GM20000 (cell line): ENCODE measurements at regions not wholly inside any gene's neighbourhood (a gene's known extent, or its start where the extent isn't known, plus 50 kb on each side); places are given as distances from the start of the nearest gene placed in this dataset.
"Not testable (repeated sequence)": the region's sequence is repeated elsewhere in the genome, so short reads cannot be mapped to it uniquely, and the experiment has no call there.

Experiments
- DNase-seq: peaks from one replicate; pipeline ENCODE4 v3.0.0; 2012; ENCODE audit warnings: low spot score
- TF ChIP-seq, protein P1 (sequence below): IDR thresholded peaks from 2 replicates; pipeline ENCODE4 v1.5.1; 2012; ENCODE audit warnings: mild to moderate bottlenecking, control low read depth; ENCODE audit errors: extremely low read depth, missing control alignments

DNA sequence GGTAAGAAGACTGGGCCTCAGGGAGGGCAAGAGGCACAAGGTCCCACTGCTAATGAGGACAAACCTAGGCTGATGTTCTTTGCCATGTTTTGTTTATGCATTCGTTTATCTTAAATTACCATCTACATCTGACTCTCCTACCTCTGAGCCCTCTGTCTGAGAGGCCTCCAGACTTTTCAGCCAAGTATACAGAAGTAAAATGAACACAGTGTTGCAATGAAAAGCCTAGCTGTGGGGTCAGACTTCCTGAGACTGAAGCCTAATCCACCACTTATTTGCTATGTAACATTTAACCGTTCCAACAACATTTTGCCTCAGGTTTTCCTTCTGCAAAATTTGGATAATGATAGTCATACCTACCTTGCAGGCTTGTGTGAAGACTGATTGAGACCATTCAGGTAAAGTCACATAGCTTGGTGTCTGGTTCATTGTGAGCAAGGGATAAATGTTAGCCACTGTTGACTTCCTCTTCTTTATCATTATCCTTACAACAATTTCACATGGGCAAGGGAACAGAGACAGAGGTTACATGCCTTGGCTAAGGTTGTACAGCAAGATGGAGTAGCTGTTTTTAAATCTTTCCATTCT lies 374.9 kb upstream of the CLINT1 start:
- TF ChIP-seq, protein P1, sequence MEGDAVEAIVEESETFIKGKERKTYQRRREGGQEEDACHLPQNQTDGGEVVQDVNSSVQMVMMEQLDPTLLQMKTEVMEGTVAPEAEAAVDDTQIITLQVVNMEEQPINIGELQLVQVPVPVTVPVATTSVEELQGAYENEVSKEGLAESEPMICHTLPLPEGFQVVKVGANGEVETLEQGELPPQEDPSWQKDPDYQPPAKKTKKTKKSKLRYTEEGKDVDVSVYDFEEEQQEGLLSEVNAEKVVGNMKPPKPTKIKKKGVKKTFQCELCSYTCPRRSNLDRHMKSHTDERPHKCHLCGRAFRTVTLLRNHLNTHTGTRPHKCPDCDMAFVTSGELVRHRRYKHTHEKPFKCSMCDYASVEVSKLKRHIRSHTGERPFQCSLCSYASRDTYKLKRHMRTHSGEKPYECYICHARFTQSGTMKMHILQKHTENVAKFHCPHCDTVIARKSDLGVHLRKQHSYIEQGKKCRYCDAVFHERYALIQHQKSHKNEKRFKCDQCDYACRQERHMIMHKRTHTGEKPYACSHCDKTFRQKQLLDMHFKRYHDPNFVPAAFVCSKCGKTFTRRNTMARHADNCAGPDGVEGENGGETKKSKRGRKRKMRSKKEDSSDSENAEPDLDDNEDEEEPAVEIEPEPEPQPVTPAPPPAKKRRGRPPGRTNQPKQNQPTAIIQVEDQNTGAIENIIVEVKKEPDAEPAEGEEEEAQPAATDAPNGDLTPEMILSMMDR = no peak
- DNase-seq = no peak

GRCh38 chr5:158227314-158227713 lies 368.4 kb upstream of the CLINT1 start:
- not testable (repeated sequence) for DNase-seq

- DNase-seq = no peak
- TF ChIP-seq, protein P1 = no peak
Observed at GRCh38 chr5:158226496-158226895, 367.6 kb upstream of the CLINT1 start.

- TF ChIP-seq, protein P1 = no peak
- no peak for DNase-seq
Observed at GRCh38 chr5:158224253-158224652, 365.3 kb upstream of the CLINT1 start.

GRCh38 chr5:158223054-158223600 lies 364.2 kb upstream of the CLINT1 start:
- DNase-seq = no peak
- TF ChIP-seq, protein P1 = no peak

DNA sequence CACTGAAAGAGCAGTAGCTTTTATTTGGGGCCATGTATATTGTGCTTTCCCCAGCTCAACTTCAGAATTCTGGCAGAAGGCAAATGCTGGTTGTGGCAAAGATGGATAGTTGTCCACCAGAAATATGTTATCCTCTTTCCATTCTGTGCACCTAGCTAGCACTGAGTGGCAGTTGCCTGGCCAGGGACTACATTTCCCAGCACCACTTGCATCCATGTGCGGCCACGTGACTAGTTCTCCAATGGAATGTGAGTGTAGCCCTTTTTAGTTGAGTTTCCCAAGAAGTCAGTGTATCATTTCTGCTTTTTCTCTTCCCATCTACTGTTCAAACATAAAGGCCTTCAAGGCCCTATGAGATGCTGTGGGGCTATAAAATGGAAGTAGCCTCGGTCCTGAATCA lies 354.0 kb upstream of the CLINT1 start:
- TF ChIP-seq, protein P1 = no peak
- no peak for DNase-seq

- no peak for DNase-seq
- TF ChIP-seq, protein P1 = no peak
Observed at GRCh38 chr5:158212237-158212636, 353.3 kb upstream of the CLINT1 start.

DNA sequence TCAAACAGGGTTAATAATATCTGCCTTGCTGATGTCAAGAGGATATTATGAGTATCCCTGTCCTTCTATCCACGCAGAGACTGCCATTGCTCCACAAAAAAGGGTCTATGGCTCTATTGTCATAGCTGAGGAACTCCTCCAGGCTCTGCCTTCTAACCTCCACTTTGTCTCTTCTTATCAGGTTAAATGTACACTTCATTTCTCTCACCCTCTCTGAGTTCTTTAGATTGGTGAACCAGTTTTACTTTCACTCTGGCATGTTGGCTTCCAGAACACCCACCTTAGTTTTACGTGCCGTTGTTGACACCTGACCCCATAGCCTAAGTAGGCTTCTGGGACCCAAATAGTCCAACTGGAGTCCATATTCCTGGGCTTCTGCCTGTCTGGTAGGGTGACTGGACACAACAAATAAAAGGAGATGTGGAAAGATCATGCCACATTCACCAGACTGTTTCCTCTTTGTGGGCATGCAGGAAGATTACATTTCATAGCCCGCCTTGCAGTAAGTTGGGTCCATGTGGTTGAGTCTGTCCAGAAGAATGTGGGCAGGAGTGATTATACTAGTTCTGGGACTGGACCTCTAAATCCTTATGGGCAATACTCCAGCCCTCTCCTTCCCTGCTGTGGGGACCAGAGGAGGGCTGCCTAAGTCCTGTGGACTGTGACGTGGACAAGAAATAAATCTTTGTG lies 350.4 kb upstream of the CLINT1 start:
- TF ChIP-seq, protein P1 = no peak
- no peak for DNase-seq
